NCI-H1694 (cell line): ENCODE measurements at regions not wholly inside any gene's neighbourhood (a gene's known extent, or its start where the extent isn't known, plus 50 kb on each side); places are given as distances from the start of the nearest gene placed in this dataset.

ENCODE experiments used
- DNase-seq: peaks from one replicate; lab custom pipeline; 2025; lab: John Stamatoyannopoulos, UW

DNA sequence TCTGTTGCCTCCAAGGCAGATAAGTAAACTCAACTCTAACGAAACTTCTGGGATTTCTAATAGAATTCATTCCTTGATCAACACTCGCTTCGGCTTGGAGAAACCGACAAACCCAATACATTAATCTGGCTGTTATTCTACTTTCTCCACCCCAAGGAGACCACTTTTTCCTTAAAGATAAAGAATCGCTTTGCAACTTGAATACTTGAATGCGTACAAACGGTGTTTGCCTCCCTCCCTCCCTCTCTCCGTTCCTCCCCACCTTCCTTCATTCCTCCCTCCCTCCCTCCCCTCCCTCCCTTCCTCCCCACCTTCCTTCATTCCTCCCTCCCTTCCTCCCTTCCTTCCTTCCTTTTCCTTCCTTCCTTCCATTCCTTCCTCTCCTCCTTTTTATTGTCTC, 432.6 kb downstream of the HAPSTR1 start:
- DNase-seq, result no peak

DNA sequence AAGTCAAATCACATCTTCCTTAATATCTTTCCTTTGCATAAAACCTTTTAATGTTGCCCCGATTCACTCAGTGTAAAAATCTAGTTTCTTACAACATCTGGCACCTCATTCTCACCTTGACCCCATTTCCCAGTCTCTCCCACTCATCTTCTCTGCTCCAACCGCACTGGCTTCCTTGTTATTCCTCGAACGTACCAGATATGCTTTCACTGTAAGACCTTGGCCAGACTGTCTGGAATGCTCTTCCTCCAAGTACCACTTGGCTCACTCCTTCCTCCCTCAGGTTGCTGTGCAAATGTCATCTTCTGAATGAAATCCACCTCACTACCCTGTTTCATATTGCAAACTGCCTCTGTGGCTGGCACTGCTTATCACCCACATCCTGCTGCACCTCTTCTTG, 433.6 kb downstream of the HAPSTR1 start:
- no peak for DNase-seq

DNA sequence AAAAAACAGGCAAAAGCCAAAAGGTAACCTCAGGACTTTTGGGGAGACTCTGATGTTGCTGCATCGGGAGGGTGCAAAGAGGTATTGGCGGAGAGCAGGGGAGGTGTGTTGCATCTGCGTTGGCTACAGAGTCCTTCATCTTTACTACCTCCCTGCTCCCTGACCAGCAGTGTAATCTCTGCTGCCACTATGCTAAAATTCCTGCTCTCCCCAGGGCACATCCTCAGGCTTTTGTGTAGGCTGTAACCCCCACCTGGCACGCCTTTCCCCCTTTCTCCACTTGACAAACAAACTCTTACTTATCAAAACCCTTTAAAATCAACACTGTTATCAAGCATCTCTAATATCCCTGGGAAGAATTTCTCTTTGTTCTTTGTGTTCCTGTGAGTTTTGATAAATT, 435.3 kb downstream of the HAPSTR1 start:
- DNase-seq, result no peak

GRCh38 chr16:9527976-9528375, 436.5 kb downstream of the HAPSTR1 start:
- DNase-seq, result no peak

- no peak for DNase-seq
These were observed 437.2 kb downstream of the HAPSTR1 start for GRCh38 chr16:9528511-9529079.

DNA sequence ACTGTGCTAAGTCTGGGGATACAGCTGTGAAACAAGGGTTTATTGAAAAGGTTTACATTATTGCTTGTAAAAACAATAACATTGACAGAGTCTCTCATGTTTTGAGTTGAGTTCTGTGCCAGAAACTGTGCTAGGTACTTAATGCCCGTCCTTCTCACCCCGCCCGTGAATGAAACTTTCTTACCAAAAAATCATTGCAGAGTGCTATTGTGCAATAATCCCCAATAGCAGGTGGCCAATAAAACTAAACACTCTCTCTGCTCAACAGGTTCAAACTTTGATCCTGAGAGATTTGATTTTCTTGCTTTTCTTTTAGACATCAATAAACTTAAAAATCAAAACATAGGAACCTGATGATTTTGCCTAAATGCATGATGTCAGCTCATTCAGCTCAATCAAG, 441.6 kb downstream of the HAPSTR1 start:
- DNase-seq, result no peak

DNA sequence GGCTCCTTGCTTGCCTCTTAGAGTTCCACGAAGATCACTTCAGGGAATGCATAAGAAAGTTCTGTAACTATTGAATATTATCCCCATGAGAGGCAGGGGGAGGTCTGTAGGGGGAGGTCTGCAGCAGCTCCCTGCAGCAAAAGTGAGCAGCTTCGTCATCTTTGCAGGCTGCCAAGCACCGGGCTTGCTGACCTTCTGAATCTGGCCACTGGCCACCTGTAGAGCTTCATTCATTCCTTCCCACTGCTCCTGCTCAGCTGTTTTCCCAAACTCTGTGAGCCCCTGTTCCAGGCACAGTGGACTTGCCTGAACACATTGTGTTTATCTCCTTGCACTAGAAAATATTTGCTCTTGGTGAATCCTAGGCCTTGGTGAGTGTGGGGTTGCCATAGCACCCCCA, 443.3 kb downstream of the HAPSTR1 start:
- DNase-seq, result no peak

DNA sequence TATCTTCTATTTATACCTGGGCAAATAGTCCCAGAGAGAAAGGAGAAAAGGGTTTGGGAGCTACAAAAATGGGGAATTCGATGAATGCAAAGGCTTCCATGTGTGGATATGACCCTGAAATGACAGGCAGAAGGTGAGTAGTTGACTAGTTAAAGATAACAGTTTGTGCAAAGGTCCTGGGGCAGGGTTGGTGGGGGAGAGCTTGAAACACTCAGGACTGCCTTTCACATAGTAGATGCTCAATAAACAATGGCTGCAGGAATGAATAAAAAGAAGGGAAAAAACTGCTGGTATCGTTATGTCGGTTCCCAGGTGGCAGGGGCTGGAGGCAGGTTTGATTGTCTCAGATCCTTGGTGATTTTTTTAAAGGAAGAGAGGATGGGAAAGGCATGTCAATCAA, 445.5 kb downstream of the HAPSTR1 start:
- no peak for DNase-seq

GRCh38 chr16:9539346-9539745, 447.9 kb downstream of the HAPSTR1 start:
- no peak for DNase-seq

GRCh38 chr16:9541723-9542122, 450.3 kb downstream of the HAPSTR1 start:
- DNase-seq, result no peak

DNA sequence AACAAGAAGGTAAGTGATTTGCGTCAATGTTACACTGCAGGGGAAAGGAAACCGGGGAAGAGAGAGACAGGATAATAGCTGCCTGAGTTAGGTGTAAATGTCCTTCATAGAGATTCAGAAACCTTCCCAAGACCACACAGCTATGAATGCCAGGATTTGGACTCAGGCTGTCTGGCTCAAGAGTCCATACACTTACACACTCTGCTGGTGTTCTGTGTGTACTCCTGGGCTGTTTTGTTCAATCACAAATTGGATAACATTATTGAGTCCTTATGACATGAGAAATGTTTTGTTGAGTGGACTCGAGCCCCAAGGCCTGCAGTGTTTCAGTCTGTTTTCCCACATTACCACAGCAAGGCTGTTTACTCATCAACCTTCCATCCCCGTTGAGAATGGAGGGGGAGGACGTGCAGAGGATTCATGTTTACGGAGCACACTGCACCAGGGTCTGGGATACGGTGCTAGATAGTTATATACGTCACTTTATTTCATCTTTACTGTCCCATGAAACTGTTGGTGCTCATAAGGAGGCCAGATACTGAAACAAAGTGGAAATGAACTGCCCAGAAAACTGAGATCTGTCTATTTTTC, 450.8 kb downstream of the HAPSTR1 start:
- no peak for DNase-seq

- DNase-seq, result no peak
These were observed 454.3 kb downstream of the HAPSTR1 start for GRCh38 chr16:9545522-9546437.

DNA sequence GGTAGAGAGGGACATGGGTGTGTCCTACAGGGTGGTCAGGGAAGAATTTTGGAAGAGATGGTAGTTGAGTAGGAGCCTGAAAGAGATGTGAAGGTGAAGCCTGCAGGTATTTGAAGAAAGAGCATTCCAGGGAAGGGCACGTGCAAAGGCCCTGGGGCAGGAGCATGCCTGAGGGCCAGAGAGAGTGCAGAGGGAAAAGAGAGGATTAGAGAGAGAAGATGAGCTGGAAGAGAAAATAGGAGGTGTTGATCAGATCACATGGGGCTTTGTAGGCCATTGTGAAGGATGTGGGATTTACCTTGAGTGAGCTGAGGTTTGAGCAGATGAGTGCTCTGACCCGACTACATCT, 455.0 kb downstream of the HAPSTR1 start:
- DNase-seq, result no peak

DNA sequence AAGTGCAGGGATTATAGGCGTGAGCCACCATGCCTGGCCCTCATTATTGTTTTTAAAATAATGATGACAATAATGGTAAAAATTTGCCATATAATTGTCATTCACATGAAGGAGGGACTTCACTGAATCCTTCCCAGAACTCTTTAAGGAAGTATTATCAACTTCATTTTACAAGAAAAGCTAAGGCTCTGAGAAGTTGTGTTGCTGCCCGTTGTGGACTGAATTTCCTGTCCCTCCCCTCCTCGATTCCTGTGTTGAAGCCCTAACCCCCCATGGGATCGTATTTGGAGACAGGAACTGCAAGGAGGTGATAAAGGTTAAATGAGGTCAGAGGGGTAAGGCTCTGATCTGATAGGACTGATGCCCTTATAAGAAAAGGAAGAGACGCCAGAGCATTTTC, 458.0 kb downstream of the HAPSTR1 start:
- no peak for DNase-seq

GRCh38 chr16:9555051-9555450, 463.6 kb downstream of the HAPSTR1 start:
- DNase-seq, result no peak

DNA sequence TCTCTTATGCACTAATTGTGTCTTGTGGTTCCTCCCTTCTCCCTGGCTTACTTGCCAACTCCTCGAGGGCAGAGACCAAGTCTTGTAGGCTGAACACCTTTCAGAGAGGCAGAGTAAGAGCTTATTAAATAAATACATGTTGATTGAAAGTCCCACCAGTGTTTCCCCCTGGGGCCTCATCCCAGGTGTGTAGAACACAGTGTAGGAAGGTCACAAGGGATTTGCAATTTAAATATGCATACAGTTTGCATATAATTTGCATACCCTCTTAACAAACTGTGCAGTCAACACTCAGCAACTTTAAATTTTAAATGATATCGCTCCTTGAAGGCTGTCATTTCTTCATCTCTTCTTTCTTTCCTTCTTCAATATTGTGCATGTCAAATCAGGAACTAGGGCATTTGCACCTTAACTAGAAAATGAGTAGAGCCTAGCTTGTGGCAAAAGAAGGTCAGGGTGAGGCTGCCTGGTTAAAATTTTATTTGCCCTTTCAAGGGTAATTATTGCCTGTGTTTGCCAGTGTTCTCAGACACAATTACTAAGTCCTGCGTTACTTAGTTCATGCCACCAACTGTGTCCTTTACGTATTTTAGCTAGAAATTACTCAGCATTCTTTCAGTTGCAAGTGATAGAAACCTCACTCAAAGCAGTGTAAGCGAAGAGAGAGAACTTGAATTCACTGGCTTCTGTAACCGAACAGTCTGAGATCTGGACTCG, 465.7 kb downstream of the HAPSTR1 start:
- no peak for DNase-seq

GRCh38 chr16:9557713-9558112, 466.3 kb downstream of the HAPSTR1 start:
- no peak for DNase-seq

DNA sequence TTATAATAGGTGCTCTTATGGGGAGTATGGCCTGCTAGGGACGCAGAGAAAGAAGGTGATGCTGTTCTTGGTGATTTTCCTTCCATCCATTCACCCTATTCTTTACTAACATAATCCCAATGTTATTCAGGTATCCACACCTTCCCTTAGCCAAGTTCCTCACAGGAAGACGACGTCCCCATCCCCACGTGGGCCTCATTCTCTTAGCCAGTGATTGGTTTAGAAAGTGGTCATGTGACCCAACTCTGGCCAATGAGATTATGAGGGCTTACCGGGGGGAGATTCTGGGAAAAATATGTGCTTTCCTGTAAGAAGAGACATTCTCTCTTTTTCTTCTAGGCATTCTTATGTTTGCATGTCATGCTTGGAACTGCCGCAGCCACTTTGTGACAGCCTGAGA, 474.7 kb downstream of the HAPSTR1 start:
- DNase-seq, result no peak

DNA sequence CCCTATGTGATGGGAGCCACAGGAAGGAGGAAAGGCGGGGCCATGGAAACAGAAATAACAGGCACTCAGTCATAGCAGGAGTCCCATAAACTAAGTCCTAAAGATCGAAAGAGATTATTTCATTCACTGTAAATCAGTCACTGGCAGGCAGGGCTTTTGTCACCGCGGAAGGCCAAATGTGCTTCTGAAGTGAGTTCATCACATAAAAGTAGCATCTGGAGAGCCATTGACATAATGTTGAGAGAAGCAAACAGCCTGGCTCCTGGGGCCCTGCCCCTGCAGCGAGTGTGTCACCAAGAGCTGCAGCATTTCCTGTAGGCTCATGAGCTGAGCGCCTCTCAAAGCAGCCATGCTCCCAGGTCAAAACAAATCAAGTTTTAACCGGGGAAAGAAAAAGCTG, 476.2 kb downstream of the HAPSTR1 start:
- no peak for DNase-seq

GRCh38 chr16:9568261-9568660, 476.8 kb downstream of the HAPSTR1 start:
- no peak for DNase-seq

- no peak for DNase-seq
These were observed 479.1 kb downstream of the HAPSTR1 start for GRCh38 chr16:9570521-9570920.

- no peak for DNase-seq
These were observed 487.0 kb downstream of the HAPSTR1 start for GRCh38 chr16:9578459-9578858.

GRCh38 chr16:9580025-9580424, 488.6 kb downstream of the HAPSTR1 start:
- DNase-seq, result no peak
